ENCODE measurements at regions not wholly inside any gene's neighbourhood (a gene's known extent, or its start where the extent isn't known, plus 50 kb on each side); places are given as distances from the start of the nearest gene placed in this dataset.

DNA sequence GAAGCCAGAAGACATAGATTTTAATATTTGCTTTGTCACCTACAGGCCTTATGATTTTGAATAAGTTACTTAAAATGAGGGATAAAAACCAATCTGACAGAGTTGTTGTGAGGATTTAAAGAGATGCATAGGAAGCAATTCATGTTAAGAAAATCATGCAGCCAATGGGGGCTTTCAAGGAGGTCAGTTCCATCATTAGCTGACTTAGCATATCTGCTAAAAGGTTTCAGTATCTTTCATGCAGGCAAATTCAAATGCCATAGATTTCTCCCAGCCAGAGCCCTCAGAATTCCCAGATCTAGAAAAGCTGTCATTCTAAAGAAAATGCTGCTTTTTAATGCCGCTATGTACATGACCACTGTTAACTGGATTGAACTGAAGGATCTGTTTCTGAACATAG is 176.1 kb downstream of the GOLIM4 start:
- no peaks in the 10 kb centered on the region for H3K36me3 ChIP-seq (ENCODE audit: control insufficient read depth in 2 of 3, insufficient read depth in 3 of 3, low read length in 3 of 3)
- no peak for FAIRE-seq
- no peak for DNase-seq
- no peaks in the 10 kb centered on the region for H3K4me1 ChIP-seq (ENCODE audit: control insufficient read depth in 2 of 3, insufficient read depth in 2 of 3, low read depth in 1 of 3, low read length in 3 of 3)
- intact Hi-C loops (cut with DNase I), result no loop called here
- H3K9me3 ChIP-seq (ENCODE audit: control insufficient read depth in 2 of 3, insufficient read depth in 1 of 3, low read length in 3 of 3), result no peaks in the 10 kb centered on the region
- TF ChIP-seq CTCF (IDR thresholded peaks at IDR 0.05; ENCODE audit: borderline replicate concordance, extremely low read depth, insufficient read depth), result no peak
- H3K27me3 ChIP-seq (ENCODE audit: control insufficient read depth, insufficient read depth, low read length), result no peaks in the 10 kb centered on the region
- no peak overlapping the region for H3K4me3 ChIP-seq (ENCODE audit: low read length in 3 of 3)
- H3K9ac ChIP-seq (ENCODE audit: low read length in 3 of 3), result no peak overlapping the region
- H3K27ac ChIP-seq (ENCODE audit: low read depth in 2 of 2, low read length in 2 of 2), result no peak overlapping the region

DNA sequence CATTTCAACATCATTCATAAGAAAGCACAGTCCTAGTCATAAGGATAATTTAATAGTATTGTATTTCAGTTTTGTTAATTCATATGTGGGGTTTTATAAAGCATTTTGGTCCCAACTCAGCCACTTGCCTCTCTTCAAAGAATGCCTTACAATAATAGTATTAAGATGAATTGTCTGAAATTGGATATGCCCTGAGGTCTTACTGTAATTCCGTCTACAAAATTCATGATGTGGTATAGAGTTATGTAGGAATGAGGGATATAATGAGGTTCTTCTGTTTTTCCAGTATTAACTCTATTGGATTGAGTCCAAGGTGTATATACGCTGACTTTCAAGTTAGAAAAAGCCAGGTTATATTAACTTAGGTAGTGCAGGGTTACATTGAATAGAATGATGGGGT is 177.0 kb downstream of the GOLIM4 start:
- no peak overlapping the region for H3K4me3 ChIP-seq (ENCODE audit: low read length in 3 of 3)
- H3K4me1 ChIP-seq (ENCODE audit: control insufficient read depth in 2 of 3, insufficient read depth in 2 of 3, low read depth in 1 of 3, low read length in 3 of 3), result no peaks in the 10 kb centered on the region
- FAIRE-seq, result no peak
- no peaks in the 10 kb centered on the region for H3K9me3 ChIP-seq (ENCODE audit: control insufficient read depth in 2 of 3, insufficient read depth in 1 of 3, low read length in 3 of 3)
- H3K27ac ChIP-seq (ENCODE audit: low read depth in 2 of 2, low read length in 2 of 2), result no peak overlapping the region
- H3K36me3 ChIP-seq (ENCODE audit: control insufficient read depth in 2 of 3, insufficient read depth in 3 of 3, low read length in 3 of 3), result no peaks in the 10 kb centered on the region
- intact Hi-C loops (cut with DNase I), result no loop called here
- no peak for DNase-seq
- H3K27me3 ChIP-seq (ENCODE audit: control insufficient read depth, insufficient read depth, low read length), result no peaks in the 10 kb centered on the region
- no peak overlapping the region for H3K9ac ChIP-seq (ENCODE audit: low read length in 3 of 3)
- TF ChIP-seq CTCF (IDR thresholded peaks at IDR 0.05; ENCODE audit: borderline replicate concordance, extremely low read depth, insufficient read depth), result no peak

DNA sequence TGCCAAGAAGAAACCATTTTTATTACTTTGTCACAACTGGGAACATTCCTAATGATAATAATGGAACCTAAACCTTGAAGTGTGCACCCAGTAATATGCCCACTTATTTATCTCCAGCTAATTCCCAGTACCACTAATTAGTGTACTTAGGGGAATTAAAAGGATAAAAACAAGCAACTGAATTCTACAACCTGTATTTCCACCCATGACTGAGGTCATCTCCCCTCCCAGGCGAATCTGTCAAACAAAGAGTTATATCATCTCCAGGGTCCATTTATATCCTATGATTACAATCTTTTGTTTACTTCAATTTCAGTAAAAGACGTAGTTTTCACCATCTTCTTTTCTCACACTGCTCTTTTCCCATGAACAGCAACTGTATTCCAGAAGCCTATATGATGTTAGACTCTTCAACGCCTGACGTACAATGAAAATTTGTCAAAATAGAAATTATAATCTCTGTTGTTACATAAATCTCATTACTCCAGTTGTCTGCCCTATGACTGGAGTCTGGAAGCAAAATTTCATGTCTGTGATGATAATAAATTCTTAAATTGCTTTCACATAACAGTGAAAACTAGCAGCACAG is 177.6 kb downstream of the GOLIM4 start:
- FAIRE-seq (no peak), DNase-seq (no peak)
- Histone ChIP-seq H3K36me3 (ENCODE audit: control insufficient read depth in 2 of 3, insufficient read depth in 3 of 3, low read length in 3 of 3) (no peaks in the 10 kb centered on the region), H3K9ac (ENCODE audit: low read length in 3 of 3) (no peak overlapping the region), H3K9me3 (ENCODE audit: control insufficient read depth in 2 of 3, insufficient read depth in 1 of 3, low read length in 3 of 3) (no peaks in the 10 kb centered on the region), H3K4me1 (ENCODE audit: control insufficient read depth in 2 of 3, insufficient read depth in 2 of 3, low read depth in 1 of 3, low read length in 3 of 3) (no peaks in the 10 kb centered on the region), H3K27me3 (ENCODE audit: control insufficient read depth, insufficient read depth, low read length) (no peaks in the 10 kb centered on the region), H3K4me3 (ENCODE audit: low read length in 3 of 3) (no peak overlapping the region), H3K27ac (ENCODE audit: low read depth in 2 of 2, low read length in 2 of 2) (no peak overlapping the region)
- no peak for TF ChIP-seq CTCF (IDR thresholded peaks at IDR 0.05; ENCODE audit: borderline replicate concordance, extremely low read depth, insufficient read depth)
- intact Hi-C loops (cut with DNase I), result no loop called here

Data from kidney (tissue), 13 donors.